ENCODE measurements at regions not wholly inside any gene's neighbourhood (a gene's known extent, or its start where the extent isn't known, plus 50 kb on each side); places are given as distances from the start of the nearest gene placed in this dataset.

DNA sequence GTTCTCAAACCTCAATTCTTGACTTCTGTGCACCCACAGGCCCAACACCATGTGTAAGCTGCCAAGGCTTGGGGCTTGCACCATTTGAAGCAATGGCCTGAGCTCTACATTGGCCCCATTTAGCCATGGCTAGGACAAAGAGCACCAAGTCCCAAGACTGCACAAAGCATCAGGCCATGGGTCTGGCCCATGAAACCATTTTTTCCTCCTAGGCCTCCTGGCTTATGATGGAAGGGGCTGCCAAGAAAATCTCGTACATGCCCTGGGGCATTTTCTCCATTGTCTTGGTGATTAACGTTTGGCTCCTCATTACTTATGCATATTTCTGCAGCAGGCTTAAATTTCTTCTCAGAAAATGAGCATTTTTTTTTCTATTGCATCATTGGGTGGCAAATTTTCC lies 1128.7 kb upstream of the ADGRB3 start:
- no peaks in the 10 kb centered on the region for H3K9me3 ChIP-seq
- H3K4me1 ChIP-seq = no peaks in the 10 kb centered on the region
- intact Hi-C loops (cut with DNase I) = no loop called here
- no peaks in the 10 kb centered on the region for H3K27me3 ChIP-seq
- no peaks in the 10 kb centered on the region for H3K36me3 ChIP-seq
- TF ChIP-seq POLR2A (IDR thresholded peaks at IDR 0.05) (no peak), POLR2AphosphoS5 (IDR thresholded peaks at IDR 0.05; ENCODE audit: insufficient read depth in 1 of 2, low read depth in 1 of 2) (no peak)
- TF ChIP-seq, protein P1, sequence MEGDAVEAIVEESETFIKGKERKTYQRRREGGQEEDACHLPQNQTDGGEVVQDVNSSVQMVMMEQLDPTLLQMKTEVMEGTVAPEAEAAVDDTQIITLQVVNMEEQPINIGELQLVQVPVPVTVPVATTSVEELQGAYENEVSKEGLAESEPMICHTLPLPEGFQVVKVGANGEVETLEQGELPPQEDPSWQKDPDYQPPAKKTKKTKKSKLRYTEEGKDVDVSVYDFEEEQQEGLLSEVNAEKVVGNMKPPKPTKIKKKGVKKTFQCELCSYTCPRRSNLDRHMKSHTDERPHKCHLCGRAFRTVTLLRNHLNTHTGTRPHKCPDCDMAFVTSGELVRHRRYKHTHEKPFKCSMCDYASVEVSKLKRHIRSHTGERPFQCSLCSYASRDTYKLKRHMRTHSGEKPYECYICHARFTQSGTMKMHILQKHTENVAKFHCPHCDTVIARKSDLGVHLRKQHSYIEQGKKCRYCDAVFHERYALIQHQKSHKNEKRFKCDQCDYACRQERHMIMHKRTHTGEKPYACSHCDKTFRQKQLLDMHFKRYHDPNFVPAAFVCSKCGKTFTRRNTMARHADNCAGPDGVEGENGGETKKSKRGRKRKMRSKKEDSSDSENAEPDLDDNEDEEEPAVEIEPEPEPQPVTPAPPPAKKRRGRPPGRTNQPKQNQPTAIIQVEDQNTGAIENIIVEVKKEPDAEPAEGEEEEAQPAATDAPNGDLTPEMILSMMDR (IDR thresholded peaks at IDR 0.05) = no peak
- H3K27ac ChIP-seq = no peak overlapping the region
- H3K4me3 ChIP-seq = no peak overlapping the region
- no peak for DNase-seq (ENCODE audit: extremely low spot score in 2 of 2)

DNA sequence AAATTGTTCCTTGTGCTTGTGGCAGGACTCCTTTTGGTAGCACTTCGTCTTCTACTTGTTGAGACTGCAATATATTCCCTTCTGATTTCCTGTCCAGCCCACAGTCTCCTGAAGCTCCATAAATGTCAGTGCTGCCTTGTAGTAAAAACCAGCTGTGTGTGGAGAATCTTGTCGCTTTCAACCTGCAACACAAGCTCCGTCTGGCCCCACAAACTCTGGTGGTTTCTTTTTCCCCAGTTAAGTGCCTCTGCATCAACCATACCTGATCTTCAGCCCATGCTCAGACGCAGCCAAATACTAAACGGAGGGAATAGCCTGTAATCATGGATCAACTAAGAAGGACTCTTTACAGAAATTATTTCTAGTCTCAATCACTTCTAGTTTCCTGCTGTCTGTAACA lies 1133.3 kb upstream of the ADGRB3 start:
- DNase-seq (ENCODE audit: extremely low spot score in 2 of 2) = no peak
- Histone ChIP-seq H3K36me3 (no peaks in the 10 kb centered on the region), H3K4me3 (no peak overlapping the region), H3K4me1 (no peaks in the 10 kb centered on the region), H3K27me3 (no peaks in the 10 kb centered on the region), H3K9me3 (no peaks in the 10 kb centered on the region), H3K27ac (no peak overlapping the region)
- intact Hi-C loops (cut with DNase I) = no loop called here
- TF ChIP-seq POLR2AphosphoS5 (IDR thresholded peaks at IDR 0.05; ENCODE audit: insufficient read depth in 1 of 2, low read depth in 1 of 2) = no peak
- TF ChIP-seq POLR2A (IDR thresholded peaks at IDR 0.05) = no peak
- TF ChIP-seq, protein P1 (IDR thresholded peaks at IDR 0.05) = no peak

DNA sequence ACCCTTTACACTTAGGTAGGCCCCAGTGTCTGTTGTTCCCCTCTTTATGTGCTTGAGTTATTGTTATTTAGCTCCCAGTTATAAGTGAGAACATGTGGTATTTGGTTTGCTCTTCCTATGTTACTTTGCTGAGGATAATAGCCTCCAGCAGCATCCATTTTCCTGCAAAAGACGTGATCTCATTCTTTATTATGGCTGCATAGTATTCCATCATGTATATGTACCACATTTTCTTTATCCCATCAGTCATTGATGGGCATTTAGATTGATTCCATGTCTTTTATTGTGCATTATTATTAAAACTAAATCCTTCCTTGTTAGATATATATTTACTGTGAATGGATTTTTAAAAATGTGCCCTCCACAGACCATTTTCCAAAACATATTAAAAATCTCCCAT lies 1137.3 kb upstream of the ADGRB3 start:
- TF ChIP-seq, protein P1 (IDR thresholded peaks at IDR 0.05) = no peak
- TF ChIP-seq POLR2A (IDR thresholded peaks at IDR 0.05) = no peak
- TF ChIP-seq POLR2AphosphoS5 (IDR thresholded peaks at IDR 0.05; ENCODE audit: insufficient read depth in 1 of 2, low read depth in 1 of 2) = no peak
- DNase-seq (ENCODE audit: extremely low spot score in 2 of 2) = no peak
- no peaks in the 10 kb centered on the region for H3K36me3 ChIP-seq
- intact Hi-C loops (cut with DNase I) = no loop called here
- H3K9me3 ChIP-seq = no peaks in the 10 kb centered on the region
- H3K4me3 ChIP-seq = no peak overlapping the region
- no peaks in the 10 kb centered on the region for H3K4me1 ChIP-seq
- H3K27me3 ChIP-seq = no peaks in the 10 kb centered on the region
- H3K27ac ChIP-seq = no peak overlapping the region

DNA sequence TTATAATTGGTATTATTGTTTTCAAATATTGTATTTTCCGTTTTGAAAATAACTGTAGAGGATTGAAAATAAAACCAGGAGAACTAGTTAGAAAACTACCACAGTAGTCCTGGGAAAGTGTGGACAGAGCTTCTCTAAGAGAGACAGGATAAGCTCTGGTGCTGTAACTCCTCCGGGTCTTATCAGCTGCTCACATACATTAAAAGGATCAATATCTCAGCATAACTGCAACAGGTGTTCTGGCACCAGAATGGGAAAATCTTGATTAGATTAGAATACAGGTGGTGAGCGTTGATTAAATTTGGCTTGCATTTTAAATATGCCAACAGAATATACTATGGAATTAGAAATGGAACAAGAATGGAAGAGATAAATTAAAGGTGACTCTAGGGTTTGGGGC lies 1138.9 kb upstream of the ADGRB3 start:
- Histone ChIP-seq H3K27me3 (no peaks in the 10 kb centered on the region), H3K9me3 (no peaks in the 10 kb centered on the region), H3K36me3 (no peaks in the 10 kb centered on the region), H3K4me1 (no peaks in the 10 kb centered on the region), H3K4me3 (no peak overlapping the region), H3K27ac (no peak overlapping the region)
- DNase-seq (ENCODE audit: extremely low spot score in 2 of 2) = no peak
- TF ChIP-seq POLR2A (IDR thresholded peaks at IDR 0.05) (no peak), POLR2AphosphoS5 (IDR thresholded peaks at IDR 0.05; ENCODE audit: insufficient read depth in 1 of 2, low read depth in 1 of 2) (no peak)
- TF ChIP-seq, protein P1 (IDR thresholded peaks at IDR 0.05) = no peak
- intact Hi-C loops (cut with DNase I) = no loop called here

DNA sequence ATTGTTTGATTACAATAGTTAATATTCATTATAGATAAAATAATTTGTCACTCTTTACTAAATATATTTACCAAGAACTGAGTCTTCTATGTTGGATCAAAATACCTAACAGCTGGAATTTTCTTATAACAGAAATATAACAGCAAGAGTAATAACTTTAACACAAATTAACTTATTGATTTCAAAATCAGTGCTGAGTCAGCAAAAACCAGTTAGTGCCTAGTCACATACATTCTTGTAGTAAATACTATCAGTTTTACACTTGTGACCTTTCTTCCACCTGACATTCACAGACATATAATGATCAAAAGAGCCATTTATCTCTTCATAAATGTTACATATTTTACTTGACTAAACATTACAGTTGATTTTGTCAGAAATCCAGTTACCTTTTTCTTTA lies 1141.4 kb upstream of the ADGRB3 start:
- no peak overlapping the region for H3K27ac ChIP-seq
- H3K36me3 ChIP-seq = no peaks in the 10 kb centered on the region
- H3K27me3 ChIP-seq = no peaks in the 10 kb centered on the region
- intact Hi-C loops (cut with DNase I) = no loop called here
- no peaks in the 10 kb centered on the region for H3K4me1 ChIP-seq
- no peak overlapping the region for H3K4me3 ChIP-seq
- H3K9me3 ChIP-seq = no peaks in the 10 kb centered on the region
- no peak for TF ChIP-seq POLR2AphosphoS5 (IDR thresholded peaks at IDR 0.05; ENCODE audit: insufficient read depth in 1 of 2, low read depth in 1 of 2)
- TF ChIP-seq POLR2A (IDR thresholded peaks at IDR 0.05) = no peak
- TF ChIP-seq, protein P1 (IDR thresholded peaks at IDR 0.05) = no peak
- DNase-seq (ENCODE audit: extremely low spot score in 2 of 2) = no peak

Data from vagina (tissue), 2 donors.